Left ventricle myocardium superior (tissue), 1 donor: ENCODE measurements at regions not wholly inside any gene's neighbourhood (a gene's known extent, or its start where the extent isn't known, plus 50 kb on each side); places are given as distances from the start of the nearest gene placed in this dataset.

Experiments
- ATAC-seq: fragments of 200-7000 bp; cut with Tn5 transposase; one replicate; pipeline ENCODE4 v1.9.1; 2020; ENCODE audit warnings: mild to moderate bottlenecking, moderate library complexity
- DNase-seq: peaks from one replicate; pipeline ENCODE4 v3.0.0-alpha.2; 2020
- intact Hi-C: fragments of 100-400 bp; cut with micrococcal nuclease; formaldehyde crosslinking; loops from one replicate; pipeline ENCODE4 v1.11.0; 2022
- donor health status: DM: no; HTN: yes; CAD: no; lungs with severe emphysema.

DNA sequence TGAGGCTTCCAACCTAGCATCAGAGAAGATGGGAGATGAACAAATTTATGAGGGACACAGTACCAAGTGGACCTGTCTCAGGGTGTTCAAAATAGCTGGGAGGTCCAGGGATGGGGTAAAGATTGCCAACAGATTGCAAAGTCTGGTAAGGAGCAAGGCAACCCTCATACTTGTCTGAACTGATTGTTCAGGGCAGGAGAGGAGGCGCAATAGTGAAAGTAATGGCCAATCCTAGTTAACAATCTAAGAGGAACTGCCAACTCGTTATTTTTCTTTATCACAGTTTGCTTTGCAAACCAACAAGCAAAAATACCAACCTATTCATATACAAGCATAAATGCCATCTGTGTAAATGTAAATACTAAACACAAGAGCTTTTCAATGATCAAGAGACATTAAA, 78.4 kb upstream of the S1PR1 start:
- no peak for DNase-seq
- intact Hi-C loops = no loop called here
- ATAC-seq = no peak

DNA sequence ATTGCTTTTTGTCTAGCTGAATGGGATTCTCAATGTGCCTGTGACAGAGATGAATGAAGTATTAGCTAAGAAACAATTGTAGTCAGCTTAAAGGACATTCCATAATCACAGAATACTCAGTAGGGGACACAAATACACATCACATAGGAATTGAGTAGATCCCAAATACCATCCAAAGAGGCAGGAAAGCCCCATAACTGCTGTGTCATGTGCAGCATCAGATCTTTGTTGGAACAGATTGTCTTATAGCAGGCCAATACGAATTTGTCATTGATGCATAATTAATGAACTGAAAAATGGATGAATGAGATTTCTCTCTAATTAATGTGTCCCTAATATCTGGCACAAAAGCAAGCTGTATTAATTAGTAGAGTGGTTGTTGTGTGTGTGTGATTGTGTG, 82.3 kb upstream of the S1PR1 start:
- DNase-seq (no peak), ATAC-seq (no peak)
- intact Hi-C loops = no loop called here

DNA sequence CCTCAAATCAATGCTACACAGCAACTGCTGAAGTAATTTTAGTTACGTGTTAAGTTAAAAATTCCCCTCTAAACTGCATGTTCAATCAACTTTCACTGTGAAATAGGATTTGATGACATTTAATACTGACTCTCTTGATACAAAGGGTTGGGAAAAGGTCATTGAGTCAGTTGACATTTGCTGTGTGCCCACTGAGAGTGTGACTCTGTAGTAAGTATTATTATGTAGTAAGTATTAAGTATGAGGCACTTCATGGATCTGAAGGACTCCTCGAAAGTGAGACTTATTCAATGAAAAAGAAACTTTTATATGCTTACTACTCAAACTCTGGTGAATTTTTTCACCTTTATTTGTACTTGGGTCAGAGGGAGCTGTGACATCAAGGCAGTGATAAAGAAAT, 83.1 kb upstream of the S1PR1 start:
- DNase-seq (no peak), ATAC-seq (no peak)
- intact Hi-C loops = no loop called here

DNA sequence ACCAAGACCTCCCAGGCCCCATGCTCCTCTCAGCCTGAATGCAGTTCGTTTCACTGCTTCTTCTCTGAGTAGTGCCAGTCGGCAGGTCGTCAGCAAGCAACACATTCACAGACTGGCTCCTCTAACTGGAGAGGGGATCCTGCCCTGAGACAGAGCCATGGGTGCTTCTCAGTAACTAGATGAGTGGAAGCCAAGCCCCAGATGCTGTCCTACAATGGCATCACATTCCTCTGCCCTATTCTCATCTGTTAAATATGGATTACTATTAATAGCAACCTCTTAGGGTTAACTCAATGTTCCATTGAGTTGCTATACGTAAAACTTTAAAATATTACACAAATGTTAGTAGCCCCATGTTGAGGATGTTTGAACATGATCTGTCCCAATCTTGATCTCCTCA, 84.2 kb upstream of the S1PR1 start:
- intact Hi-C loops = no loop called here
- DNase-seq (no peak), ATAC-seq (peak; percentile 66)

DNA sequence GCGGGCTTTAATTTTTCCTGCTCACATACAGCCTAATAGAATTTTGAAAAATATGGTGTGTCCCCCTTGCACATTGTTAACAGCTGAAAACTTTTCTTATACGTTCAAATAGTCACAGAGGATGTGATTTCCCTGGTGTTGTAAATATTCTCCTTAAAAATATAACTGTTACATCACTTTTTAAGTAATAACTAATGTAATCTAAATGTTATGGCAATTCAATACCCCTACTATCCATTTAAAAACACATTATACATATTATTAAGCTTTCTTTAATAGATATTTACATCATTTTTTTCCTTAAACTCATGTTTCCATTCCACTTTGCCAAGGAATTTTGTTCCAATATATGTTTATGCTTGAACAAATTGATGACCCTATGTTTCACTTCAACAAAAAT, 85.5 kb upstream of the S1PR1 start:
- intact Hi-C loops = no loop called here
- no peak for ATAC-seq
- DNase-seq = no peak

DNA sequence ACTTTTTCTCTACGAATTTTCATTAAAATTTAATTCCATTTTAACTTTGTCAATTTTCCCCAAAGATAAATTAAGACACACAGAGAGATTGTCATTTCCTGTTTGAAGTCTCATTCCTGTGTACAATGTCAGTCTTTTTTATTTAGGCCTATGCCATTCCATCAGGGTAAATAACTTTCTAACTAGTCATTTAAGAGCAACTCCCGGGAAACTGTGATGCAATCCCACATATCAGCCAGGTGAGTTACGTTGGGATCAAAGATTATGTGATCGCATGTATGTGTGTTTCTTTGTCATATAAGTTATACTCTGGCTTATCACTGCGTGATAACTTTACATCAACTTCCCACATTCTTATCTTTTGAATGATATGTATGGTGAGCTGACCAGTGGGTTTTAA, 86.1 kb upstream of the S1PR1 start:
- DNase-seq = no peak
- ATAC-seq = no peak
- intact Hi-C loops = no loop called here

DNA sequence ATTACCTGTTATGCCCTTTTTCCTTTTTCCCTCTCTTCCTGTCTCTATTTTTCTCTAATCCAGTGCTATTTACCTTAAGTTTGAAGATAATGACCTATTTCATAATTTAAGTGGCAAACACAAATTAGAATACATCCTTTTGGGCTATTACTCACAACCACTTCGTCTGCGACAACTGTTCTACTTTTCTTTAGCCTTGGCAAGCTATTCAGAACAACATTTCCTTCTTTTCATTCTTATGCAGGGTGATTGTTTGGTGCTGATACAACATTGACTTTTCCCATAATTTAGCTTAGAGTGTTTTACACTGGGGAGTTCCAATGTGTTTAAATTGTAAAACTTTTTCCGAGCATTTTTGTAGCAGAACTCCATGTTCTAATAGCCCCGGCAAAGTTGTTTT, 86.6 kb upstream of the S1PR1 start:
- intact Hi-C loops = no loop called here
- ATAC-seq (no peak), DNase-seq (no peak)

DNA sequence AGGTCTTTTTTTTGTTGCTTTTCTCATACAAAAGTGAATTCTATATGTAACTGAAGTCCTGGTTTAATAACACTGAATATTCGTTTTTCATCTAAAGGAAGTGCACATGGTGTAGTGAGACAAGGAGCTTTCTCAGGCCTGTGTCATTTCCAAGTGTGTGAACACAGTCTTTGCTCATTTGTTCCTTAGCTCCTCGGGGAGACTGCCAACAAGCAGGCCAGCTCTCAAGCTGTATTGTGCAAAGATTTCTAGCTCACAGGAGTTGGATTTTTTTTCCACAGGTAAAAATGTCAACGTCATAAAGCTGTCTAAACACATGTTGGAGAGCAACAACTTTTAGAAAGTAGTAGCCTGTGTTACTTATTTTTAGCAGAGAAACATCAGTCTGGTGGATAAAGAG, 87.8 kb upstream of the S1PR1 start:
- intact Hi-C loops = no loop called here
- ATAC-seq = no peak
- DNase-seq = no peak

DNA sequence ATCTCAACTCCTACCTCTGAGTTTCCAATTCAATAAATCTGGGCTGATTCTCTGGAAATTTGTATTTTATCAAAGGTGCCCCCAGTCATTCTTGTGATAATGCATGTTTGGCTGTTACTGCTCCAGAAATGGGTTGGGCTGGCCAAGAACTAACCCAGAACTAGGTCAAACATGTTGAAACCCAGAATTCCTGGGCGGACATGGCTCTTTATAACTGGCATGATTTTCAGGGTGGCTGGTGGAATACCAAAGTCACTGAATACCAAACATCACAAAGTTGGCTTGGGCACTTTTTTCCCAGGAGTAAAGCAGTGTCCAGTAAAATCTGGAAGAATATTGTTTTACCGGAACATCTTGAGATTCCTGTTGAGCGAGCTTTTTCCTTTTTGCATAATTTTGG, 89.4 kb upstream of the S1PR1 start:
- ATAC-seq = no peak

DNA sequence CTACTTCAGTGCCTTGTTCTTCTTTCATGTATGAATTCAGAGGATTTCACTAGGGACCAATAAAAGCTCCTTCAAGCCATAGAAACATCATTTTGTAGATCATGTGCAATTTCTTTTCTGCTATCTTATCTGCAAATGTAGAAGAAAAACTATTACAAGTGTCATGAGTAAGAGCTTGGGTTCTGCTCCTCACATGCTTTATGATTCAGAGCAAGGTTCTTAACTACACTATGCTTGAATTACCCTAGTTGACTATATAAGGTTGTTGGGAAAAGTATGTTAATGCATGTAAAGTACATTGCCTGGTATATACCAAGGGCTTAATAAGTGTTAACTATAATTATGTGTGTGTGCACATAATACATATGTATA, 91.4 kb upstream of the S1PR1 start:
- intact Hi-C loops = no loop called here
- DNase-seq (no peak), ATAC-seq (no peak)

More for the DNA sequence above, 89.4 kb upstream of the S1PR1 start:
- intact Hi-C loops = no loop called here
- DNase-seq = no peak

DNA sequence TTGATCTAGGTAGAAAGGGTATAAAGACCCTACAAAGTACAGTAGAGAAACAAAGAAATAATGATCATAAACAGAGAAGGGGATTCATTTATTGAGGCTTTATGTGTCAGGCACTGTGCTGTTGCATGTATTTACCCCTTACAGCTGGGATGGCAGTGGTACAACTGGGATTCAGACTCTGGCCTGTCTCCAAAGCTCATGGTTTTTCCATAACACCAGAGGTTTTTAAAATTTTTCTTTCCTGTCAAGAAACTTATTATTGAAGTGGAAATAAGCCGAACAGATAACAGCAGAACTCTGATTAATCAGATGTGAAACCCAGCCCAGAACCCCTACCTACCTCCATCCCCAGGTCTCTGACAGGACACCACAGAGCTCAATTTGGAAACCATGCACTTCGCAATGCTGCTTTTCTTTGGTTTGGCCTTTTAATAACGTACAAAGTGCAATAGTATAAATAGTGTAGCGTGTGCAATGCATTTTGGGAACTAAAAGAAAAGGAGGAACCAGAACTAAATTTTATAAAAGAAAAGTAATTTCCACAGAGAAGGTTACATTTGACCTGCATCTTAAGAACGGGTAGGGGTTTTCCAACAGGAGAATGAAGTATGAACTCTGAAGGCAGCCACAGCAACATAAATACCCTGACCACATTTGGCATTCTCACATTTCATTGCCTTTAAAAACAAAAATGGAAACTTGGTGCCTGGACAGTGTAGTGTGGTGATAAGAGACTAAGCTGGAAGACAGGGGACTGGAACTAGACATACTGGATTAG, 92.0 kb upstream of the S1PR1 start:
- no peak for DNase-seq
- intact Hi-C loops = no loop called here
- no peak for ATAC-seq

DNA sequence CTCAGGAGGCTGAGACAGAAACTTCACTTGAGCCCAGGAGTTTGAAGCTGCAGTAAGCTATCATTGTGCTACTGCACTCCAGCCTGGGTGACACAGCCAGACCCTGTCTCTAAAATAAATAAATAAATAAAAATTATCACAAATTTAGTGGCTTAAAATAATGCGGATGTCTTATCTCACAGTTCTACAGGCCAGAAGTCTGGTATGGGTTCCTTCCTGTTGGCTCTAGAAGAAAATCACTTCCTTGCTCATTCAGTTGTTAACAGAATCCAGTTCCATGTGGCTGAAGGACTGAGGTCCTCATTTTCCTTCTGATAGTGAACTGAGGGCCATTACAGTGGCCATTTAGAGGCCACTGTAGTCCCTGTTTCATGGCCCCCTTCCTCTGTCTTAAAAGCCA, 94.6 kb upstream of the S1PR1 start:
- intact Hi-C loops = no loop called here

DNA sequence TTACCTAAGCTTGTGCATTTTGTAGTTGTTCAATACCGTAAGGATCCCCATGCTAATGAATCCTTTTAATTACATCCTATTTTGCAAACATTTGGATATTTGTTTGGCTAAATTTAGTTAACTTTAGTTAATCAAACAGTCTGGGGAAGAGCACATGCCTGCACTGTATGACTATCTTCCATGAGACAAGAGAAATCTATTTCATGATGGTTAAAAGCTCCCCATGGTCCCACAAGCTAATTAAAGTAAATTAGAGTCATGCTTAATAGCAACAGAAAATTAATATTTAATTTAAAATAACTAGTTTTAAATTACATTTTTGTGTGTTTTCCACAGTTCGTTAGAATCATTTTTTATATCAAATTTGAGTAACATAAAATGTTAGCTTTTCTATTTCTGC, 95.4 kb upstream of the S1PR1 start:
- intact Hi-C loops = no loop called here
- DNase-seq (no peak), ATAC-seq (no peak)

More for the DNA sequence above, 94.6 kb upstream of the S1PR1 start:
- ATAC-seq = no peak
- DNase-seq = no peak

DNA sequence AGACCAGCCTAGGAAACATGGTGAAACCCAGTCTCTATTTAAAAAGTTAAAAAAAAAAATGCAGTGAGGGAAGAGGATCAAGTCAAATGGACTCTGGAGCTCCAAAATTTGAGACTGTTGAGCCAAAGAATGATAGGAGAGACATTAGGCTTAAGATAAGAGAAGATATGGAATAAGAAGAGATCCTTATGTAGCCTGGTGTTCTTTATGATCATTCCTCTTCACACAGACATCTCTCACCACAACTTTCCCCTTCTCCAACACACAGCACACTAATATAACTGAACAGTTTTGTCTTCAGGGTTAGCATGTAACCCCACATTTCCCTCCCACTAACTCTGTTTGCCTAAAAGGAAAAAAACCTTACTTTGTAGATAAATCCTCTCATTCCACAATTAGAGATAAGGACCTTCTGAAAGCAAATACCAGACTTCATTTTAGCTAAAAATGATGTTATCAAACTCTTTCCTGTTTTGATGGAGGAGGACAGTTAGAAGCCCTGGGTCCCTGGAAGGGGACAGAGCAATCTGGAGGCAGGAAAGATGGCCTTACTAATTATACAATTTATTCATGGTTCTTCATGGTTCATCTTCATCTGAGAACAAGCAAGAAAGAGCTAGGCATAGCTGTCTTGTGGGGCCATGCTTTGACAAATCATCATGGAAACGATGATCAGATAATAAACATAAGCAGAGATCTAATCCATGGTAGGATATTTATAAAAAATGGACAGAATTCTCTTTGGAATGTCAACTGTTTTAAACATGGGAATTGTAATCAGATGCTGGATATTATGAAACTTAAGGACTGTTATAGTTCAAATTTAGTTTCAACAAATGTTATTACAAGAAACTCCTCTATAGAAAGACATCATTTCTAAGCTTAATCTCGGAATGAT, 96.7 kb upstream of the S1PR1 start:
- DNase-seq (no peak), ATAC-seq (no peak)
- intact Hi-C loops = loop anchor here (10.0 kb wide), 1 partner anchor 105 kb away; no protein-coding TSS in a partner anchor

DNA sequence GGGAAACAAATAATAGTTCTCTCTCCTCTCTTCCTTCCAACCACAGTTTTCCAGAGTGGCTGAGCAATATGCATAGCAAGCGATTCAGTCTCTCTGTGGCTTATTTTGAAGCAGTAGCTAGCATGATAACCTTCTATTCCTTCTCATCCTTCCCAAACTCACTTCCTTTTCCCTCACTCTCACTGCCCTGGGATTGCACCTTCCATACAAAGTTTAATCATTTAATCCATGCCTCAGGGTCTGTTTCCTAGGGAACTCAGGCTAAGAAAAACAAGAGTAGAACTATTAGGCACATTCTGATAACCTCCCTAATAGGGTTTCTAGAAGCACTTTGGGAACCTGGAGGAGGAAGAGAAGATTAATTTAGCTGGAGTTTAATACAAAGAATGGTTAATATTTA, 97.7 kb upstream of the S1PR1 start:
- intact Hi-C loops = loop anchor here (10.0 kb wide), 1 partner anchor 106 kb away; no protein-coding TSS in a partner anchor
- ATAC-seq = no peak
- no peak for DNase-seq

DNA sequence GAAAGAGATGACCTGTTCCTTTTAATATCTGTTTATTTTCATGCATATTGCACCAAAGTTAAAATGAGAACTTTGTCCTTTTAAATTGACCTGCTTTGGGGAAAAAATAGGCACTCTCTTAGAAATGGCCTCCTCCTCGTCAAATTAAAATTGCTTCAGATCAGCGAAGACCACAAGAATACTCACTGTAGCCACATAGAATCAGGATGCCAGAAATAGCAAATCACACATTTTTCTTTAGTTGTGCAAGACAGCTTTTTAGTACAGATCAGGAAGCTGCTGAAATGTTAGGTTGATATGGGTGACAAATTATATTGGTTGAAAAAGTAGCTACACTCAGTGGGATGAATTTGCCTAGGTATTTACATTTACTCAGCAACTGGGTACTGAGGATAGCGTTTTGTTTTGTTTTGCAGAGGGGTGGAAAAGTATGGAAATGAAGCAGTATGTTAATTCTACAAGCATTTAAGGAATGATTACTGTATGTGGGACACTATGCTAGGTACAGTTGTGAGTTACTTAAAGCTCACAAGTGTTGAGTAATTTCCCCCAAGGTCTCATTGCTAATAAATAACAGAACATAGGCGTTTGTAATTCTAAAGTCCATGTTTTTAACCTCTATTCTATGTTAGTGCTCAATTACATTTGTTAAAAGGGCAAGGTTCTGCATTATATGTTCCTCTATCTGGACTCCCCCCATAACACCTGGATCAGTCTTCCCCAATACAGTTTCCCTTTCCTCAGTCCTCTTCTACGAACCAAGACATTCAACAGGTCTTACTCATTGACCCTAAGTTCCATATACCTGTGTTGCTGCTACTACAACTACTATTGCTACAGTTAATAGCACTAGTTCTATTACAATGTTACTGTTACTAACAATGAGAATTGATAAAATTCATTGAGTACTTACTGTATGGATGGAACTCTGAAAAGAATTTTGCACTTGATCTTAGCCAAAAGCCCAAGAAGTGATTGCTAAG, 99.4 kb upstream of the S1PR1 start:
- intact Hi-C loops = loop anchor here (10.0 kb wide), 1 partner anchor 107 kb away; no protein-coding TSS in a partner anchor
- DNase-seq (no peak), ATAC-seq (no peak)

DNA sequence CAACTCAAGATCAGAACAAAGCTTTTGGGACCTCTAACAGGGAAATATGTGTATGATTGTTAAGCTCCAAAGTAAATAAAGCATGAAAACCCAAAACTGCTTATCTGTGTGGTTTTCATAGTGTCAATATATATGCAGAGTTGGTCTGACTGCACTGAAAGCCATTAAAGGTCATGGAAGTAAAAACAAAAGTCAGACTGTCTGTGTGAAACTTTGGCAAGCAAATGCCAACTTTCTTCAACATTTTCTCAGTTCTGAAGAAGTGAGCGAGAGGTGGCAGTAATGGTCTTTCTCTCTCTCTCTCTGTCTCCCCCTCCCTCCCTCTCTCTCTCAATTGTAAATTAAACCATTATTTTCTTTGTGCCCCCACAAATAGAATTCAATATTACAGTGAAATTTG, 100.1 kb upstream of the S1PR1 start:
- intact Hi-C loops = loop anchor here (10.0 kb wide), 1 partner anchor 108 kb away; no protein-coding TSS in a partner anchor
- ATAC-seq (peak; percentile 58), DNase-seq (no peak)

DNA sequence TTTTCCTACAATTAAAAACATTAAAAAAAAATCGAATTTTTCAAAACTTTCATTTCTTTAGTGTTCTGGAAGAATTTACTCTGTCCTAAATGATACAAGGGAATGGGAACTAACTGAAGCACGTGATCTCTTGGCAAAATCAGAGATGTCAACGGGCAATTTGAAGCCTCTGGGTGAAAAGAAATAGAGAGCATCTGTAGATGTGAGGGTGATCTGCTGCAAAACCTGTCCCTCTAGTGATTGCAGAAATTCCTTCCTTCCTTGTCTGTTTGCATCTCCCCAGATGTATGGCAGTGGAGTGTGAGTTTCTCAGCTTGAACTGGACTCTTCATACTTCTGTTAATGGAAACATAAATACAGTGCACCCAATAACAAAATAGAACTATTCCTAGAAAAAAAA, 100.5 kb upstream of the S1PR1 start:
- ATAC-seq (no peak), DNase-seq (no peak)
- intact Hi-C loops = loop anchor here (10.0 kb wide), 1 partner anchor 109 kb away; no protein-coding TSS in a partner anchor

DNA sequence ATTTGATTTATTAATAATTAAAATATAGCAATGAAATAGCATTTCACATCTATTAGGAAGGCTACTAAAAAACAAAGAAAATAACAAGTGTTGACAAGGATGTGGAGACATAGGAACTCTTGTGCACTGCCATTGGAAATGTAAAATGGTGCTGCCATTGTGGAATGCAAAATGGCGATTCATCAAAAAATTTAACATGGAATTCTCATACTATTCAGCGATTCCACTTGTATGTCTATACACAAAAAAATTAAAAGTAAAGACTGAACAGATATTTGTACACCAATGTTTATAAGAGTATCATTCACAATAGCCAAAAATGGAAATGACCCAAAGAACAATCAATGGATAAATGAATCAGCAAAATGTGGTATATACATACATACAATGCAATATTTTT, 101.3 kb upstream of the S1PR1 start:
- DNase-seq = no peak
- ATAC-seq = no peak
- intact Hi-C loops = loop anchor here (10.0 kb wide), 1 partner anchor 109 kb away; no protein-coding TSS in a partner anchor
